ENCODE measurements at regions not wholly inside any gene's neighbourhood (a gene's known extent, or its start where the extent isn't known, plus 50 kb on each side); places are given as distances from the start of the nearest gene placed in this dataset.

- TF ChIP-seq CTCF (IDR thresholded peaks at IDR 0.05; ENCODE audit: insufficient read depth, low read length, poor library complexity, severe bottlenecking) (no peak), EZH2phosphoT487 (conservative IDR thresholded peaks at IDR 0.05; ENCODE audit: low read length) (no peak)
Observed at GRCh38 chr4:24229978-24230377, 340.1 kb upstream of the PPARGC1A start.

Data from SU-DHL-6 (cell line).